ENCODE measurements at regions not wholly inside any gene's neighbourhood (a gene's known extent, or its start where the extent isn't known, plus 50 kb on each side); places are given as distances from the start of the nearest gene placed in this dataset.

GRCh38 chr15:58240191-58240932, 102.2 kb downstream of the AQP9 start:
- TF ChIP-seq CTCF (IDR thresholded peaks at IDR 0.05) (no peak), ZFX (IDR thresholded peaks at IDR 0.05; ENCODE audit: borderline replicate concordance) (no peak)
